HG02610 (cell line): ENCODE measurements at regions not wholly inside any gene's neighbourhood (a gene's known extent, or its start where the extent isn't known, plus 50 kb on each side); places are given as distances from the start of the nearest gene placed in this dataset.

Experiments
- ATAC-seq: cut with Tn5 transposase; IDR thresholded peaks from one replicate; pipeline ENCODE4 v1.9.1; 2021; ENCODE audit warnings: mild to moderate bottlenecking, moderate library complexity; ENCODE audit not compliant: unreplicated experiment

GRCh38 chr6:10250655-10251220 lies 164.1 kb downstream of the TFAP2A start:
- no peak for ATAC-seq

GRCh38 chr6:10248378-10248843 lies 166.5 kb downstream of the TFAP2A start:
- no peak for ATAC-seq

- ATAC-seq = no peak
Observed at GRCh38 chr6:10237298-10238038, 177.4 kb downstream of the TFAP2A start.

- ATAC-seq = no peak
Observed at GRCh38 chr6:10235344-10235743, 179.5 kb downstream of the TFAP2A start.

- ATAC-seq = no peak
Observed at GRCh38 chr6:10230531-10230930, 184.3 kb downstream of the TFAP2A start.

- no peak for ATAC-seq
Observed at GRCh38 chr6:10223841-10224240, 191.0 kb downstream of the TFAP2A start.

GRCh38 chr6:10221178-10221577 lies 193.7 kb downstream of the TFAP2A start:
- ATAC-seq = no peak

- ATAC-seq = no peak
Observed at GRCh38 chr6:10219510-10219909, 195.4 kb downstream of the TFAP2A start.

GRCh38 chr6:10217111-10217510 lies 197.8 kb downstream of the TFAP2A start:
- no peak for ATAC-seq

- ATAC-seq = no peak
Observed at GRCh38 chr6:10215326-10216110, 199.4 kb downstream of the TFAP2A start.

- no peak for ATAC-seq
Observed at GRCh38 chr6:10210052-10210451, 204.8 kb downstream of the TFAP2A start.

- no peak for ATAC-seq
Observed at GRCh38 chr6:10205892-10206291, 209.0 kb downstream of the TFAP2A start.

GRCh38 chr6:10205120-10205519 lies 209.8 kb downstream of the TFAP2A start:
- no peak for ATAC-seq

- no peak for ATAC-seq
Observed at GRCh38 chr6:10203651-10204050, 211.2 kb downstream of the TFAP2A start.

- no peak for ATAC-seq
Observed at GRCh38 chr6:10202581-10202980, 212.3 kb downstream of the TFAP2A start.

- no peak for ATAC-seq
Observed at GRCh38 chr6:10201606-10202510, 213.0 kb downstream of the TFAP2A start.

GRCh38 chr6:10196090-10196489 lies 218.8 kb downstream of the TFAP2A start:
- no peak for ATAC-seq

- ATAC-seq = no peak
Observed at GRCh38 chr6:10194816-10195672, 219.8 kb downstream of the TFAP2A start.

GRCh38 chr6:10193321-10193720 lies 221.6 kb downstream of the TFAP2A start:
- no peak for ATAC-seq

- no peak for ATAC-seq
Observed at GRCh38 chr6:10190042-10190441, 224.8 kb downstream of the TFAP2A start.
